HG03558 (cell line): ENCODE measurements at regions not wholly inside any gene's neighbourhood (a gene's known extent, or its start where the extent isn't known, plus 50 kb on each side); places are given as distances from the start of the nearest gene placed in this dataset.
A peak's percentile ranks its signal among the peaks of the same experiment; 100 is the strongest.
"Not testable (repeated sequence)": the region's sequence is repeated elsewhere in the genome, so short reads cannot be mapped to it uniquely, and the experiment has no call there.

ENCODE experiments used
- ATAC-seq: cut with Tn5 transposase; IDR thresholded peaks from one replicate; pipeline ENCODE4 v1.9.1; 2021; ENCODE audit warnings: moderate number of reproducible peaks; ENCODE audit not compliant: unreplicated experiment; ENCODE audit errors: extremely low read depth

DNA sequence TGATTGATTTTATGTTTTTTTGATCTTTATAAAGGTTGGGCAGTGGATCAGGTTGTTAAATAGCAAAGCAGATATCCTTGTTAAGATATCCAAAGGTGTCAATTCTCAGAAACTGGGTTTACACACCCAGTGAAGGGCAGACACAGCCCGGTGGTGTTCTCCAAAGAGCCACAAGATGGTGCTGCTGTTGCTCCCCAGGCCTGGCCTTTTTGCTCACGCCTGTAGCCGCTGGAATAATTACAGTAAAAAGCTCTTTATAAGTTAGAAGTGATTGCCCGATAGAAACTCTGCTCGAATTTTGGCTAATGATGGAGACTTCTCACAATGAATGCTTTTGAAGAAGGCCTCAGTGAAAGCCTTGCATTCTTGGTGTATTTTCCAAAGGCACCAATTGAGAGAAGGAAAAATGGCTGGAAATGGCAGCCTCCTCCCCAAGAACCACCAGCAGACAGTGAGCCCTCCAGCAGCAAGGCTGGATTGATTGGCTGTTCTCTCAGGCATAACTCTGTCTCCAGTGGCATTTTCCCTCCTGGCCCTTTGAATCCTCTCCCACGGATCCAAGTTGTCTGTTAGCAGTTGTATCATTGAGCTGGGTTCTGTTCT, 120.5 kb upstream of the CHD6 start:
- ATAC-seq = no peak

DNA sequence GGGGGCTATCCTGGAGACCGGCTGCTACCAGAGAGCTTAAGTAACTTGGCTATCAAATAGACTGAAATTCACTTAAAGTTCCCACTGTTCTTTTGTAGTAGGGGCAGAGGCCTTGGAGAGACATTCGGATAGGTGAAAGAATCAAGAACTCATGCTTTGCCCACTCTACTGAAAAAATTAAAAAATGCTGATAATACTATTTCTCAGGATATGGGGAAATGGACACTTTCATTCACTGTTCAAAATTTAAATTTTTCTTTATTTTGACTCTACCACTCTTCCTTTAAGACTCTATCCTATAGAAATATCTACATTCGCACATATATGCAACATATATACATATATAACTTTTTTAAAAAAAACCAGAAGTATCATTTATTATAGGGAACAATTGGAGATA, 117.8 kb upstream of the CHD6 start:
- ATAC-seq = no peak

DNA sequence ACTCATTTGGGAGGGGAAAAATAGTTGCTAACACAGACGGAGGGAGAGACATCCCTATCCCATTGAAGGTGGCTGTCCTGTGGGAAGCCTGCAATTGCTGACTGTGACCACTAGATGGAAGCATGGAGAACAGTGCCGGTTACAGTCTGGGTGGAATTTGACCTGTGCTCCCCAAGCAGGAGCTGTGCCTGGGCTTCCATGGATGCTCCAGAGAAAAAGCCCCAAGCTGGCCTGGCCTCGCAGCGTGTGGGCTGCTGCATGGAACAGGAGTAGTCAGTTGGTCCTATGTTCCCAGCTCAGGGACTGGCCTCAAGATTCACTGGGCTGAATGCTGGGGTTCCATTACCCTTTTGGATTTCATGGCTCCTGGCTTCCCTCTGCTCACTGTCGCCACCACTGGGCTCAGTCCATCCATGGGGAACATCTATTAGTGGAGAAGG, 116.3 kb upstream of the CHD6 start:
- ATAC-seq = no peak

DNA sequence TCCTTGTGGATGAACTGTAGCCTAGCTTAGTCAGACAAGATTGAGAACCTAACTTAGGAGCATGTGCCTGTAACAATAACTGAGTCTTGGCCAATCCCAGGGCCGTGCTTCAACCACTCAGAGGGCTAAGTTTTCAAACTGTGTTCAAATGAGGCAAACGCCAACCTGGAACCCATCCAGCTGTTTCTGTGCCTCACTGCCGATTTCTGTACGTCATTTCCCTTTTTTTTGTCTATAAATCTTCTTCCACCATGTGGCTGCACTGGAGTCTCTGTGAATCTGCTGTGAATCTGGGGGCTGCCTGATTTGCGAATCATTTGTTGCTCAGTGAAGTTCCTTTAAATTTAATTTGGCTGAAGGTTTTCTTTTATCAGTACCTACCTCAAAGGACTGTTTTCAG, 115.0 kb upstream of the CHD6 start:
- no peak for ATAC-seq

DNA sequence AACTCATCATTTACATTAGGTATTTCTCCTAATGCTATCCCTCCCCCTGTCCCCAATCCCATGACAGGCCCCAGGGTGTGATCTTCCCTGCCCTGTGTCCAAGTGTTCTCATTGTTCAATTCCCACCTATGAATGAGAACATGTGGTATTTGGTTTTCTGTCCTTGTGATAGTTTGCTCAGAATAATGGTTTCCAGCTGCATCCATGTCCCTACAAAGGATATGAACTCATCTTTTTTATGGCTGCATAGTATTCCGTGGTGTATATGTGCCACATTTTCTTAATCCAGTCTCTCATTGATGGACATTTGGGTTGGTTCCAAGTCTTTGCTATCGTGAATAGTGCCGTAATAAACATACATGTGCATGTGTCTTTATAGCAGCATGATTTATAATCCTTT, 113.0 kb upstream of the CHD6 start:
- ATAC-seq = not testable (repeated sequence)

DNA sequence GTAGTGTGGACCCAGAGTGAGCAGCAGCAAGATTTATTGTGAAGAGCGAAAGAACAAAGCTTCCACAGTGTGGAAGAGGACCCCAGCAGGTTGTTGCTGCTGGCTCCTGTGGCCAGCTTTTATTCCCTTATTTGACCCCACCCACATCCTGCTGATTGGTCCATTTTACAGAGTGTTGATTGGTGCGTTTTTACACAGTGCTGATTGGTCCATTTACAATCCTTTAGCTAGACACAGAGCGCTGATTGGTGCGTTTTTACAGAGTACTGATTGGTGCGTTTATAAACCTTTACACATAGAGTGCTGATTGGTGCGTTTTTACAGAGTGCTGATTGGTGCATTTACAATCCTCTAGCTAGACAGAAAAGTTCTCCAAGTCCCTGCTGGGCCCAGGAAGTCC, 109.5 kb upstream of the CHD6 start:
- ATAC-seq = not testable (repeated sequence)

DNA sequence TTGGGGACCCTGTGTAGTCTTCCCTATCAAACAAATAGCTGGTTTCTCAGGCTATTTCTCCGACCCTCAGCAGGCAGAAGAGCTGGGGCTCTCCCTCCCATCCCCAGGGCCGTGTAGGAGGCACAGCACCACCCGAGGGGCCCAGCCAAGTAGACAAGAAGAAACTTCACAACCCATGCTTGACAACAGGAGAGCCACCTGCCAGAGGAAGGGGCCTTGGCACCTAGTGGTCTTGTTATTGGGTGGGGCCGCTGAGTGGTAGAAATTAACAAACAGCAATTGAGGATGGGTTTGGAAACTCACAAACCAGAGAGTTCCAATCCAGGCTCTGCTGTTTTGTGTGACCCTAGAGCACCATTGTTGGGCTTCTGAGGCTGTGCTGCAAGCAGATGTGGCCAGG, 108.5 kb upstream of the CHD6 start:
- no peak for ATAC-seq

DNA sequence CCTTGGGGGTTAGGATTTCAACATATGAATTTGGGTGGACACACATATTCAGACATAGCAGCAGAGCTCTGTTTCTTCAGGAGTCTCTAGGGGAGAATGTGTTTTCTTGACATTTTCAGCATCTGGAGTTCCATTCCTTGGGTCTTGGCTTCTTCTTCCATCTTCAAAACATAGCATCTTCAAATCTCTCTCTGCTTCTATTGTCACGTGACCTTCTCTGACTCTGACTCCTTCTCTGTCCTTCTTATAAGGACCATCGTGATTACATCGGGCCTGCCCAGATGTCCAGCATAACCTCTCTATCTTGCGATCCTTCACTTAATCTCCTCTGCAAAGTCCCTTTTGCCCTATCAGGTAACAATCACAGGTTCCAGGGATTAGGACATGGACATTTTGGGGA, 101.0 kb upstream of the CHD6 start:
- no peak for ATAC-seq

DNA sequence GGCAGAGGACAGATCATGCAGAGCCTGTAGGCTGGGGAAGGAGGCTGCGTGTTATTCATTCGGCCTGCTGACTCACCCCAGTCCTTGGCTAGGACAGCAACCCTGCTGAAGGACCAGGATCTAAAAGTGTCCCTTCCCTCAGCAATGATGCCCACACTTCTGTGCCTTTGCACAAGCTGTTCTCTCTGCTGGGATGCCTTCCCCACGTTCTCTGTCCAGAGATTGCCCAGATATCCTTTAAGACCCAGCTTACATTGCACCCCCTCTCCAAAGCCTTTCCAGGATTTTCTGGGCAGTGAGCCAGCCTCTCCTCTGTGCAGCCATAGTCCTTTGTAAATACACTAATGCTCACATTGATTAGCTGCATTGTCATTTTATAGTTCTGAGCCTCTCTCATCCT, 99.3 kb upstream of the CHD6 start:
- no peak for ATAC-seq

DNA sequence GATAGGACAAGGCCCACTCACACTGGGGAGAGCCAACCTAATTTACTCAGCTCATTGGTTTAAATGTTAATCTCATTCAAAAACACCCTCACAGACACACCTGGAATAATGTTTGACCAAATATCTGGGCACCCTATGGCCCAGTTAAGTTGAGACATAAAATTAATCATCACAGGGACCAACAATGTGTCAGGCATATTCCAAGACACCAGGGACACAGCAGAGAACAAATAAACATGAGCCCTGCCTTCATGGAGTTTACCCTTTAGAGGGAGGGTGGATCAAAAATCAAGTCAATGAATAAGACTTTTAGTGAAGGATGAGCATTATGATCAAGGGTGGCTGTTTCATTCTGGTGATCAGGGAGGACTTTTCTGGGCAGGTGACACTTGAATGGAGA, 98.7 kb upstream of the CHD6 start:
- no peak for ATAC-seq

DNA sequence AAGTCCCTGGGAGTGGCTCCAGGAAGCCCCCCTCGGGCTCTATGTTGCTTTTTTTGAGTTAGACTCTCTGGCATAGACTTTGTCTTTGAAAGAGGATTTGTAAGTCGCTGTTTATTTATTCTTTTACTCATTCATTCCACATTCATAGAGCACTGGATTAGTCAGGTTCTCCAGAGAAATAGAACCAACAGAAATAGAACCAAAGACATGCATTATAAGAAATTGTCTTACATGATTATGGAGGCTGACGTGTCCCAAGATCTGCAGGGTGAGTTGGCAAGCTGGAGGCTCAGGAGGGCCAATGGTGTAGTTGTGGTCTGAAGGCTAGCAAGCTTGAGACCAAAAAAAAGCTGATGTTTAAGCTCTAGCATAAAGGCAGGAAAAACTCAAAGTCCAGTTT, 98.3 kb upstream of the CHD6 start:
- no peak for ATAC-seq

DNA sequence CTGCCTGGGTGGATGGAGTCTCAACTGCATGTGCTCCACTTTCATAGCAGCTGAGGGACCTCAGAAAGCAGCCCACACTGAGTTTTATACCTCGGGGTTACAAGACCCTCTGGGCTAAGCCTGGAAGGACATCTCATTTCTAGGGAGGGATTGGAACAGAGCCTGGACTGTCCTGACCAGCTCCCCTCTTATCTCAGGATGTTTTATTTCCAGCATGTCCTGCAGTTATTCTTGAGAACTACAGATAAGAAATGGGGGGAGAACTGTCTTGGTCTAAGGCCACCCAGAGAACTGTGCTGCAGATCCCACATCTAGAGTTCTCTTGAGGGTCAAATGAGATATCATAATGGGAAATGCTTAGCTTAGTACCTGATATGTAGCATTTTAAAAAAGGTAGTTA, 97.3 kb upstream of the CHD6 start:
- no peak for ATAC-seq

DNA sequence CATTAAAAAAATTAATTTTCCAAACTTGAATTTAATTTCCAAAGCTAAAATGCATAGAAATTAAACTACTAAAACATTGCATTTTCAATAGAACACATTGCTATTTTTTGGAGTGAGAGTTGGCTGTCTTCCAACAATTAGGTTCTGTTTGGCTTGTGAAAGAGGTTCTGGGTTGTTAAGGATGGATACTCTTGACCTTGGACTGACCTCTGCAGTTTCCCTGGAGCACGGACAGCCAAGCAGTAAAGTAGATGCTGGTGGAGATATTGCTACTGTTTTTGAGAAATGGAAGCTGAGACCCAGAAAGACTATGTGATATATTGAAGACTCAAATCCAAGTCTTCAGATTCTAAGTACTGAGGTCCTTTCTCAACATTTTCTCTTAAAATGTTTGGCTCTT, 95.9 kb upstream of the CHD6 start:
- ATAC-seq = no peak

DNA sequence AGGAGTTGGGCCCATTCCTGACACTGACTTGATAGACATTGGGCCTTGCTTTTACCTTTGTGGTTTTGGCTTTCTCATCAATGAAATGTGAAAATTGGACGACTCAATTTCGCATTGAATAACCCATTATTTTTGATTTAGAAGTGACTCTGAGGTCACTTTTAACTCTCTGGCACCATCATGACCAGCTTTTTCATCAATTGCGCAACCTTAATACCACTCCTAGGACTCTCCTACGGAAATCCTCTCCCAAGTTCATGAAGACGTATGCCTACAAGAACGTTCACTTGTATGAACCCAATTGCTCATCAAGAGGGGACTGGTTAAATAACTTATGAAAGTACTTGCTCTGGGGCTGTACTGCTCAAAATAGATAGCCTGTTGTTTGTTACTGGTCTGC, 86.7 kb upstream of the CHD6 start:
- no peak for ATAC-seq

DNA sequence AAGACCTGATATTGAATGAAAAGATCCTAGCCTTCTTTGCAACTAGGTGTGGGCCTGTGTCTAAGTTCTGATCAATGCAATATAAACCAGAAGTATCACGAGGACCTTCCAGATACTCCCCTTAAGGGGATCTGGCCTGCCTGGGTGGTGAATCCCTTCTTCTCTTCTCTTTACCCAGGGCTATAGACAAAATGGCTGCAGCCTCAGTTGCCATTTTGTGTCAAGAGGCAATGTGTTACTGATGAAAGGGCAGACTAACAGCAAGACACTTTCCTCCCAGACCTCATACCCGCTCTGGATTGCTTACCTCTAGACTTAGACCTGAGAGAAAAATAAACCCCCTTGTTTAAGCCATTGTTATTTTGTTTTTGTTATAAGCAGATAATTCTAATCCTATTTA, 84.5 kb upstream of the CHD6 start:
- ATAC-seq = no peak

DNA sequence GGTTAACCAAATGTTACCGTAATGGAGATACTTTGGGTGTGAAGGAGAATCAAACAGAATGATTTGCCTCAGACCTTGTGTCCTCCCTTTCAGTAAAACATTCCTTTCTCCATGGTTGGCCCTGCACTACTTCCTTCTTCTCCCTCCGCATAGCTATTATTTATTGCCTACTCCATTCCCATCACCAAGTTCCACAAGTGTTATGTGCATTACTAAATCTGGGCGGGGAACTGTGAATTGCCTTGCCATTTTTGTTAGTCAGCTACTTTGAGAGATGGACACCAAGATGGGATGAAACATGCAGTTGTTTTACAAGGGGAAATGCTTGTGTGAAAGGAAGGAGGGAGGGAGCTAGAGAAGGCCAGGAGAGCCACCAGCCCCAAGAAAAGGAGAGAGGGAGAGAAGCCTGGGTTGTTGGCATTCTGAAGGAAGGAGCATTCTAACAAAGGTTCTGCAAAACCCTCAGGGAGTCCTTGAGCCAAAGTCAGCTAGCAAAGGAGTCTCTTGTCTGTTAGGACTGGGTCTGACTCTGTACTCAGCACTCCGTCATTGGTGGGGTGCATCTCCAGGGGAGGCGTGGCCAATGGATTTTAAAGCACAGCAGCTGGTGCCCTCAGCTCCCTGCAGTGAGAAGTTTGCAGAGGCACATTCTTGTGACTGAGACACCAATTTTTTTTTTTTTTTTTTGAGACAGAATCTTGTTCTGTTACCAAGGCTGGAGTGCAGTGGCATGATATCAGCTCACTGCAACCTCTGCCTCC, 83.6 kb upstream of the CHD6 start:
- no peak for ATAC-seq

DNA sequence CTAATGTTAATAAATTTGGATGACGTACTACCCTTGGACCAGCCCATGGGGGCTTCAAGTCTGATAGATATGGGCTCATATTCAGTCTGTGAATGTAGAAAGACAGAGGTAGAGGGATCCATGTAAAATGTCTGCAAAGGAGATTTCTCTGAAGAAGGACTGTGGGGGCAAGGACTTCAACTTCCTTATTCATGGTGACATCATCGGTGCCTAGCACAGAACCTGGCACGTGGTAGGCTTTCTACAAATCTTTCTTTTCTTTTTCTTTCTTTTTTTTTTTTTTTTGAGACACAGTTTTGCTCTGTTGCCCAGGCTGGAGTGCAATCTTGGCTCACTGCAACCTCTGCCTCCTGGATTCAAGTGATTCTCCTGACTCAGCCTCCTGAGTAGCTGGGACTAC, 81.5 kb upstream of the CHD6 start:
- ATAC-seq = not testable (repeated sequence)

DNA sequence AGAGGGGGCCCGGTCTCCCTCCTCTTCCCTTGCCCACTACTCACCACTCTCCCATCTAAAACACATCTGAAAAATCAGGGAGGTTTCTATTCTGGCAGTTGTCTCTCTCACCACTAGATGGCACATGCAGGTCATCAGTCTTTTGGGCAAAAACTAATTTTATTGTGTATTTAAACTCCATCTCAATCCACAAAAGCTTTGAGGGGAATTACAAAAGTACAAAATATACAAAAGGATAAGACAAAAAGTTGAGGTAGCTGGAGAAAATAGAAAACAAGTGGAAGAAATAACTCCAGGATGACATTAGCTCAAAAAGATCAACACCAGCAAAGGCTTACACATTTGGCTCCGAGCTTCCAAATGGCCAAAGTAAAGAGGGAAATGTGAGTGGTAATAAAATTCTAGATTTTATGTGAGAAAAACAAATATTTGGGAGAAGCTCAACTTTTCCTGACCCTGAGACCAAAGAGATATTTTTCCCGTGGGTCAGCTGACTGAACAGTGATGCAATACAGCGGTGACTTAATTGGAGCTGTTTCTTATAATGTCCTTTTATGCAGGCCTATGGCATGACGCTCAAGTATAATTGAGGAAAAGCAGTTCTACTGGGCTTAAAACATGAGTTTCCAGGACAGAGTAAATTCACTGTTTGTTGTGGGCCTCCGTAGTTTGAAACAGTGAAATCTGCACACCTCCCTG, 79.8 kb upstream of the CHD6 start:
- no peak for ATAC-seq

DNA sequence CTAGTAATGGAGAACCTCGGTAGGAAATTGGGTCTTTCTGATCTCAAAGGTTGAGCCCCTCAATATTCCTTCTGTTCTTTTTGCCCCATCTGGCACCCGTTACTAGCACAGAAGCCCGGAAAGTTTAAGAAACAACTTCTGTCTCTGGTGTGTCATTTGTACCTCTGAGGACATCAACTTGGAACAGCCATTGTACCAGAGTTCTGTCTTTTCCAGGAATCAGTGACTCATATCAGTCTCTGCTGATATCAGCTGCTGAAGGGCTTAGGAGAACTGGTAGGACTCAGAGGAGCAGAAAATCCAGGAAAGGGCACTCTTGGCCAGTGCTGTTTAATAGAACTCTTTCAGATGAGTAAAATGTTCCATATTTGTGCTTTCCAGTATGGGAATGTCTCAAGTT, 78.3 kb upstream of the CHD6 start:
- no peak for ATAC-seq

DNA sequence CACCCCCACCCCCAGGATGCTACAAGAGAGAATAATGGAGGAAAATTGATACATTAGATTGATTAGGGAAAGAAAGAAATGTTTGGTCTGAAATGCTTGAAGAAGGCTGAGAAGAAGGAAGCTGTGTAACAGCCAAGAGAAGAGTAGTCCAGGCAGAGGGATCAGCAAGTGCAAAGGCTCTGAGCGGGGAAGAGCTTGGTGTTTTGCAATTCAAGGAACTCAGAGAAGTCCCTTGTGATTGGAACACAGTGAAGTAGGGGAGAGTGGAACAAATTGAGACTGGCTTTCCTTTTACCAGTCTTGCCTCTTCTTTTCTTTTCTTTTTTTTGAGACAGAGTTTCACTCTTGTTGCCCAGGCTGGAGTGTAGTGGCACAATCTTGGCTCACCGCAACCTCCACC, 76.6 kb upstream of the CHD6 start:
- no peak for ATAC-seq

DNA sequence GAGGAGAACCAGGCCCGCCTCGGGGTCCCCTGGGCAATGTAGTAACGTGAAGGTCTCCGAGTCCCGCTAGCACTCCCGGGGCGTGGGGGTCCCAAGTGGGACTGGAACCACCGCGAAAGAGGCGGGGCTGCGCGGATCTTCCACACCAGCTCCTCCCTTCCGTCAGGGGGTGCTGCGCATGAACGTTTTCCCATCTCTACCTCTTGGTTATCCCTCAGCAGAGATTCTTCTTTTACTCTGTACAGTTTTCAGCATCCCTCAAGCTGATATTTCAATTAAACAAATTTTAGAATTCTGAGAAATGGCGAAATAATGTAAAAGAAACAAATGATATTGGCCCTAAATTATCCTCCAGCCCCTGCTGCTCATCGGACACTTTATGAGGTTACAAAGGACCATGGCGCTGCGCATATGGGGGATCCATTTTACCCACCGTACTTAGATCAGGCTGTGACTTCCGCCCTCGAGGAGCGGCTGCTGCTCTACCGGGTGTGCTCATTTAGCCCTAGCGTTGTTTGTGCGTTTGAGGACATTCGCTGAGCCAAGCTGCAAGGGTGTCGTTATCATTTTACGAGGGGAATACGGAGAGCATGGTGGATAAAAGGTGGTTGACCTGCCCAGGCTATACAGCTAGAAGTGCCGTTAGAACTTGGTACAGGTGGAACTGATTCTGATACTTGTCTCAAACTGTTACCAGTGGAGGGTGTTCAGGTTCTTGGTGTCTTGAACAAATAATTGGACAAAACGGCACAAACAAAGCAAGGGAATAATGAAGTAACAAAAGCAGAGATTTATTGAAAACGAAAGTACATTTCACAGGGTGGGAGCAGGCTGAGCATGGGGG, 75.2 kb upstream of the CHD6 start:
- peak; percentile 71 for ATAC-seq
